GM18520 (cell line): ENCODE measurements at regions not wholly inside any gene's neighbourhood (a gene's known extent, or its start where the extent isn't known, plus 50 kb on each side); places are given as distances from the start of the nearest gene placed in this dataset.
"Not testable (repeated sequence)": the region's sequence is repeated elsewhere in the genome, so short reads cannot be mapped to it uniquely, and the experiment has no call there.

Experiments
- ATAC-seq: cut with Tn5 transposase; IDR thresholded peaks from one replicate; pipeline ENCODE4 v1.9.1; 2021; ENCODE audit not compliant: unreplicated experiment

GRCh38 chr2:64277101-64277849 lies 133.1 kb upstream of the PELI1 start:
- ATAC-seq = no peak

- ATAC-seq = not testable (repeated sequence)
These were observed 136.6 kb upstream of the PELI1 start for GRCh38 chr2:64280812-64281211.

GRCh38 chr2:64283006-64283570 lies 138.9 kb upstream of the PELI1 start:
- no peak for ATAC-seq

DNA sequence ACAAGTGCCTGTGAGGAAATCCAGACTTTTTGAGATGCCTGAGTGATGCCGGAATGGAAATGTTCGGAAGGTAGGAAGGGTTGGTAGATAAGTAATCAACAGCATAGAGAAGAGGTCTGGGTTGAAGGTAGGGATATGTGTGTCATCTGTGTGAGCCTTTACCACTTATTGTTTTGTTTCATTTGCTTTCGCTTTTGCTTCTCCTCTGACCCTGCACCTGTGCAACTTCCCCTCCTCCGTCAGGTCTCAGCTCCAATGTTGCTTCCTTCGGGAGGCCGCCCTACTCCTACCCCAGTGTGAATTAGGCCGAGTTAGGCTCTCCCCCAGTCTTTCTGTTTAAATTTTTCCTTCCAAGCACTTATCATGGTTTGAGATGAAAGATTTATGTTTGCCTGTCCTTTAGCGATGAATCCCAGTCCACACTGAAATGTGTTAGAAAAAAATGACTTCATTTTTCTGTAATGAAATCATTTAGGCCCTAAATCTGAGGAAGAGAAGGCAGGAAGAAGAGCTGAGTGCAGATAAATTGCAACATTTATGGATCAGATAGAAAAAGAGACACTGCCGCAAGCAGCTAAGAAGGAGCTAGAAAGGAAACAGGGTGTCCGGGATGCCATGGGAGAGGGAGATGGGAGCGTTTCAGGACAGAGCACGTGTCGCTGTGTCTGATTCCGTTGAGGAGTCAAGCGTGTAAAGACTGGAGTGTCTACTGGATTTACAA lies 139.6 kb upstream of the PELI1 start:
- peak; percentile 92 for ATAC-seq

- no peak for ATAC-seq
These were observed 140.5 kb upstream of the PELI1 start for GRCh38 chr2:64284751-64285150.

DNA sequence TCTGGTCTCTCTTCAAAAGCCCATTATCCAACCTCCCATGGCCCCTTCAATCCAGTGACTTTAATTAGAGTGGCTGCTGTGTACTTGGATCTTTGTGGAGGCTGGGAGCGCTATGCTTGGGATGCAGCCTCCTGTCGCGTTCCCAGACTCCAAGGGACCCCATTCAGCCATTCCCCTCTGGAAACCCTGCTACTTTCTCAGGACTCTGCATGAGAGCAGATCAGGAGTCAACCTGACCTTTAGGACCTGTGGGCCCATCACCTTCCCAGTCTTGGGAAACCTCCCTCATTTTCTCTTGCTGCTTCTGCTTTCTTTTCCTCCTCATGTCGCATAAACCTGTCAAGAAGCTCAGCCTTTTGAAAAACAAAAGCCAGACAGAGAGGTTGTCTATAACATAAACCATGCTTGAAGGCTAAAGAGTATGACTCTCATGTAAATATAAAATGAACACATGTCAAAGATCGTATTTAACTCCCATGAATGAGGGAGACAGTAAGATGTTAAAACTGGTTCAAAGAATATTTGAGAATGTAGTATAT lies 143.1 kb upstream of the PELI1 start:
- ATAC-seq = no peak

DNA sequence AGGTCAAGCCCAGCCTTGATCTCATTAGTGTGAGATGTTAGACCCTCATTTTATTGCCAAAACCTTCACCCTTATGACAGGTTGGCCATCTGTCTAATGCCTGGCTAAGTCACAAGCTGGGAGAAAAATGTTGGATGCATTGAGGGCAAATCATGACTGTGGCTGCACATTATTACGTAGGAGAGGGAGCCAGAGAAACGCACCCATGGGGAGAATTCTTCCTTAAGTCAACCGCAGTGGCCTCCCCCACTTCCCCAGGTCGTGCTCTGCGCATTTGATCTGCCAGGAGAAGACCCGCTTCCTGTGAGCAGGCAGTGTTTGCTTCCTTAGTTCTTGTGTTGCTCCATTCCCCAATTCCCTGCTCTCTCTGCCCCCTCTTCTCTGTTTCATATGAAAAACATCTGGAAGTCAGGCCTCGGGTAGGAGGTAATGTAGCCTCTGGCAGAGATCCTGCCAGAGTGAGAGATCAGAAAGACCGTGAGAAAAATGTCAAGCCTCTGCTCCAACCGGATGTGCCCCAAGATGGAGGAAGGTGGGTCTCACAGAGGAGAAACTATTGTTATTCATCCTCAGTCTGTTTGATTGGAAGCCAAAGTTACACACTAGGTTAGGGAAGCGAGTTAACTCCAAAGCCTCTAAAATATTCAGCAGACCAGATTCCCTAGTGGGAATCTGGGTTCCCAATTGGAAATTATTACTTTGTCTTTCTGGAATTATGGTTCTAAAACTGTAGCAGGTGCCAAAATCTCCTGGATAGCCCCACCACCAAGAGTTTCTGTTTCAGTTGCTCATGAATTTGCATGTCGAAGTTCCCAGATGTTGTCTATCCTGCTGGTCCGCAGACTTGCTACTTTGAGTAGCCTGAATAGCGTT lies 144.3 kb upstream of the PELI1 start:
- no peak for ATAC-seq

DNA sequence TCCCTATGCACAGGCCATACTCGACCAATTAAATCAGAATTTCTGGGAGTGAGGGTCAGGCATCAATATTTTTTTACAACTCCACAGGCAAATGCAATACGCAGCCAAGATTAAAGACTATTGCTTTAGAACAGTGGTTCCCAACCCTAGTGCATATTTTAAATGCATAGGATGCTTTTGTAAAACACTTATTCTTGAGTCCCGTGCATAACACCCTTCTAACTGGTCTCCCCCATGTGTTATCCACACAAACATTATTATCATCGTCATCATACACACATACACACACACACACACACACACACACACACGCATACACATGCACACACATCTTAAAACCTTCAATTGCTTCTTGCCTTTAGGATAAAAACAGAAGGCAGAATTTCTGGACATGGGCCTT lies 145.0 kb upstream of the PELI1 start:
- ATAC-seq = no peak

DNA sequence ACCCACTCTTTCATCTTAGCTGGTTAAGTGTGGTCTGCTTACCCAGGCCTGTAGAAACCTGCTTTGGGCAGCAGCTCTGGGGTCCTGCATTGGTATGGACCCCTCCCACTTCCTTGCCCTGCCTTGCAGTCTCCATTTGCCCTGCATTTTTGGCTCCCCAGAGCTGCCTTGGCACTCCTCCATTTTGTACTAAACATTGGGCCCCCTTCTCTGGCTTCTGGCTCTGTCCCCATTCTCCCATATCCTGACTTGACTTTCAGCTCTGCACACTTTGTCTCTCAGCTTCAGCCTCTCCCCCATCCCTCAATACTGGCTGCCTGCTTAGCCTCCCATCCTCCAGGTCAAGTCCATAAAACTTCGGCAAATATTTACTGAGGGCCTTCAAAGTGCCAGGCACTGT lies 145.5 kb upstream of the PELI1 start:
- ATAC-seq = no peak

- no peak for ATAC-seq
These were observed 147.0 kb upstream of the PELI1 start for GRCh38 chr2:64291181-64291580.

DNA sequence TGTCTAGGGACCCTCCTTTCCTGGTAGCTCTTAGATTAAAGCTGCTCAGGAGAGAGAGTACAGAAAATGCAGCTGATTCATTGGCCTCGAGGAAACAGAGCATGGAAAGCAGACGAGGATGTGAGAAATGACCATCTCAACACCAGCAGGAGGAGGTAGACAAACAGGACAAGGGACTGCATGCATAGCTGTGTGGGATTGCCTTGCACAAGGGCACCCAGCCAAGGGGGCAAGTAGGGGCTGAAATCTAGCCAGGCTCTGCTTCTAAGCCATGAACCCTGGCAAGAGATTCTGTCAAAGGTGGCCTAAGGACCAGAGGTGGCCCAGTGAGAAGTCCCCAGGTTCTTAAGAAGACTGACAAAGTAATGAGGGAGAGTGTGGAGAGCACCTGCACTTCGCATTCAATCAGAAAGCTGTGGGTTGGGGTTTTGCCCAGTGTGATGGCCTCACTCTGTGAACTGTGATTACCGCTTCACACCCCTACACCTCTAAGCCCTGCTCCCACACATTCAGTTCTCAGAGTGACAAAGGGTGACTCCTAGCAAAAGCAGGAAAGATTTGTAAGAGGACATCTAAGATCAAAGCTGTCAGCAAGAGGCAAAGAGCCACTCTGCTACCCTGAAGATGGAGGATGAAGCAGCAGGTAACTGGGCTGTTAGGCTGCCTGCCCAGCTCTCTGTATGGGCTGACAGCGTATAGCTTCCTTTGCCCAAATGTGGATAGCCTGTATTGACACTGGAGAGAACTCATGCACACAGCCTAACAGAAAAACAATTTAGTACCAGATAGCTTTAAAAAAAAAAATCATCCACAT lies 151.3 kb upstream of the PELI1 start:
- peak; percentile 85 for ATAC-seq

DNA sequence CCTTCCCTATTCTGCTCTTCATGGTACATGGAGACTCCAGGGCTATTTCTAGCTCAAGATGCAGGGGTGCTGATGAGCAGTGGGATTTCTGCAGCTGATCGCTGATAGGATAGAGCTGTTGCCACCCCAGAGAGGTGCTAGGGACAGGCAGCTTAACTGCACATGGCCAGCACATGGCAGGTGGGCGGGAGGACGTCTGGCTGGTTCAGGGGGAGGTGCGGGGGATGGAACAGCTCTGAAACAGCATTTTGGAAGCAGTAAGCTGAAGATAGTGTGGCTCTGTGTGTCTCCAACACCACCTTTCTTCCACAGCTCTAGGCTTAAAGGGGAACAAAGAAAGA lies 151.9 kb upstream of the PELI1 start:
- no peak for ATAC-seq

DNA sequence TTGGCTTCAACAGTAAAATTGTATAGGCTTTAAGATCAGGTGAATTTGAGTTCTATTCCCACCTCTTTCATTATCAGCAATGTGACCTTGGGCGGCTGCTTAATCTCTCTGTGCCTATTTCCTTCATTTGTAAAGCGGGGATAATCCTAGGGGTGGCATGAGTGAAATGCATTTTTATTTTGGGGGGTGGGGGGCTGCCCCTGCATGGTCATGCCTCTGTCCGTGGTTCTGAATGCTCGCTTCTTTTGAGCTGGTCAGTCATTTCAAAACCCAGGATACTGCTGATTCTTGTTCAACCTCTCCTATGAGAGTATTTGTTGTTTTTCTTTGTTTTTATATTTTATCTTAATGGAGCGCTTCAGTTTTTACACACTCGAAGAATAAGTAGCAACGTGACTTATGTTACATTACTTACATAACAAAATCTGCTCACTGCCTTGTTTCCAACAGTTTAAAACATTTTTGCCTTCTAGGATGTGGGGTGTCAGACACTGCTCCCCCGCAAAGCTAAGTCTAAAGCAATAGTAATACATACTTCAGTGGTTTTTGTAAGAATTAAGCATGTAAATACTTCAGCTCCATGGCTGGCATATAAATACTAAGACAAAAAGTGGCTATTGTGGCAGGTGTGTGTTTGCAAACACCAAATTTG lies 152.6 kb upstream of the PELI1 start:
- no peak for ATAC-seq

GRCh38 chr2:64298161-64298560 lies 153.9 kb upstream of the PELI1 start:
- ATAC-seq = no peak

DNA sequence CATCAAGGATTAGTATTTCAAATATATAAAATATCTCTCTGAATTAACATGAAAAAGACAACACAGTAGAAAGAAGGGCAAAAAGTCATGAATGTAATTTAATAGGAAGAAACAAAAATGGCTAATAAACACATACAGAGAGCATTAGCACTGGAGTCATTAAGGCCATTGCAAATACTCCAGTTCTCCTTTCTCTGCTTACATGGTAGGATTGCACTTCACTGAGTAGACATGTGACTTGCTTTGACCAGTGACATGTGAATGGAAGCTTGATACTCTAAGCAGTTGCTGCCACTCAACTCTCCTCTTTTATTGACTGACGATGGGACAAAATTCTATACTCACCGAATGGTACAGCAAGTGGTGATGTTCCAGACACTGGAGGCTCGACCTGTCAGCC lies 153.9 kb upstream of the LGALSL start:
- ATAC-seq = no peak

GRCh38 chr2:64303250-64303649 lies 150.7 kb upstream of the LGALSL start:
- no peak for ATAC-seq

DNA sequence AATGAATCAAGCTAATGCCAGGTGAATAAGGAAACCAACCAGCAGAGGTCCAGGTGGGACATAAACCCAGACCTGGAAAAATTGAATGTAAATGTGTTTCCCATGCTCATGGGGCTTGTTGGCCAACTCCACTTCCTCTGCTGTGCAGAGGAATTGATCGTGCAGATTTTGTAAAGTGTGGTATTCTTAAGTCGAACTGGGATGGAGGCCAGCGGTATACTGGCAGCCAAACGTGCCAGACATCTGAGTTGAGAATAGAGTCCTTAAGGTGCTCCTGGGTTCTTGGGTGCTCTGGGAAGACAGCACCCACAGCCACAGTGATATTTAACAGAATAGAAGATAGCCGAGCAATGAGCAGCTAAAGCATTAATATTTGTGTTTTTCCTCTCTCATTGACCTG lies 146.5 kb upstream of the LGALSL start:
- no peak for ATAC-seq

- ATAC-seq = no peak
These were observed 142.6 kb upstream of the LGALSL start for GRCh38 chr2:64311191-64311910.

DNA sequence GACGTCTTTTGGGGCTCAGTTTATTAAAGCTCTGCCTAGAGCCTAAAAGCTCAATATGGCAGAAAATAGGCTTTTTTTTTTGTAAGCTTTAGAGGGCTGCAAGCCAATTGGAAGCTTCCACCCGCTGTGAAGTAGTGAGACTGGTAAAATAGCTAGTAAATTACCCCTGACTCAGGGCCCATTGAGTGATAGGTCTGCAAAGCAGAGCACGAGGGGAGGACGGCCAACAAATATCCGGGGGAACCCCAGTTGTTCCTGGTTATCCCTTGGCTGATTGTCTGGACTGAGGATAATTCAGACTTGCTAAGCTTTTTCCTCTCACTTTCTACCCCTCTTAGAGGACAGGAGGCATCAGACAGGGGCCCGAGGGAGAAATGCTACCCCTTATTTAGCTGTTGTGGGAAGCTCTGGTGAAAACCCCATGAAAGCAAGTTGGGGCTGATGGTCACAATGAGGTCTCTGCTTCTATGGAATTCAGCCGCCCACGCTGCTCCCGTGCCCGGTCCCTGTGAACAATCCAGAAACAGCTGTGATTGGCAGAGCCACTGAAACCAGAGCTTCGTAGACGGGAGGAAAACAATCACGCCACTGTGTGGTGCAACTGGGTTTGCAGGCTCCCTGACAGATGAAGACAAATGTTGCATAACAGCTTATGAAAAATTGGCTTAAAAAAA lies 141.9 kb upstream of the LGALSL start:
- ATAC-seq = no peak
